ENCODE measurements at regions not wholly inside any gene's neighbourhood (a gene's known extent, or its start where the extent isn't known, plus 50 kb on each side); places are given as distances from the start of the nearest gene placed in this dataset.

DNA sequence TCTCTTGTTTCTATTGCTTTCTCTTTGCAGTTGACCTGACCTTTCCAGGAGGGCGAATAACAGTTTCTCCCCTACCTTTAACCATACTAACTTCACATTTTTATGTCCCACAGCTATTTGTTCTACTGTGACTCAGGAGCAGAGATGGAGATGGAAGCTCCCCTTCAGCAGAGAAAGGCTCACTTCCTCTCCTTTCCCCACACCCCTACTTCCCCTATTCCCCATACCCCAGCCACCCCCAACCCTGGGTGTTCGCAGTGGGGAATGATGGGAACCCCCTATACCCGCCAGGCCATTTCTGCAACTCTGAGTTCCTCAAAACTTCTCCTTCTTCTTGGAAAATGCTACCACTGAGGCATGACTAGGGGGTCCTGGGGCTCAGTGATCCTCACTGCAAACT, 285.4 kb upstream of the MGAT5 start:
- TF ChIP-seq, protein P1, sequence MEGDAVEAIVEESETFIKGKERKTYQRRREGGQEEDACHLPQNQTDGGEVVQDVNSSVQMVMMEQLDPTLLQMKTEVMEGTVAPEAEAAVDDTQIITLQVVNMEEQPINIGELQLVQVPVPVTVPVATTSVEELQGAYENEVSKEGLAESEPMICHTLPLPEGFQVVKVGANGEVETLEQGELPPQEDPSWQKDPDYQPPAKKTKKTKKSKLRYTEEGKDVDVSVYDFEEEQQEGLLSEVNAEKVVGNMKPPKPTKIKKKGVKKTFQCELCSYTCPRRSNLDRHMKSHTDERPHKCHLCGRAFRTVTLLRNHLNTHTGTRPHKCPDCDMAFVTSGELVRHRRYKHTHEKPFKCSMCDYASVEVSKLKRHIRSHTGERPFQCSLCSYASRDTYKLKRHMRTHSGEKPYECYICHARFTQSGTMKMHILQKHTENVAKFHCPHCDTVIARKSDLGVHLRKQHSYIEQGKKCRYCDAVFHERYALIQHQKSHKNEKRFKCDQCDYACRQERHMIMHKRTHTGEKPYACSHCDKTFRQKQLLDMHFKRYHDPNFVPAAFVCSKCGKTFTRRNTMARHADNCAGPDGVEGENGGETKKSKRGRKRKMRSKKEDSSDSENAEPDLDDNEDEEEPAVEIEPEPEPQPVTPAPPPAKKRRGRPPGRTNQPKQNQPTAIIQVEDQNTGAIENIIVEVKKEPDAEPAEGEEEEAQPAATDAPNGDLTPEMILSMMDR (IDR thresholded peaks at IDR 0.05; ENCODE audit: low read depth, low read length, missing control alignments) = no peak
- no peak overlapping the region for H3K4me3 ChIP-seq (ENCODE audit: low read depth, low read length)
- DNase-seq (ENCODE audit: low read depth) = no peak

DNA sequence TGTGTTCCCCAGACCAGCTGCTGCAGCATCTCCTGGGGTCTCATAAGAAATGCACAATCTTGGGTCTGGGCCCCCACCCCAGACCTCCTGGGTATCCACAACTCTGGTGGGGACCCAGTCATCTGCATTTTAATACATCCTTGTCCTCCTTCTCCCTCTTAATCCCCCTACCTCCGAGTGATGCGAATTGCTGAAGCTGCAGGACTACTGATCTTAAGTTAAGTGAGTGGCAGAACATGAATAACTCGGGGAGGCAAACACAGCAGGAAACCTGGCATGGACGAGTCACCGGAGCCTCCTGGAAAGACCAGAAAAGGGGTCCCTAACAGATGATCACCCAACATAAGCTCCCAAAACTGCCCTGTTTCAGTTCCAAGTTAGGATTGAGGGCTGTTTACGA, 283.2 kb upstream of the MGAT5 start:
- no peak overlapping the region for H3K4me3 ChIP-seq (ENCODE audit: low read depth, low read length)
- TF ChIP-seq, protein P1 (IDR thresholded peaks at IDR 0.05; ENCODE audit: low read depth, low read length, missing control alignments) = no peak
- no peak for DNase-seq (ENCODE audit: low read depth)

DNA sequence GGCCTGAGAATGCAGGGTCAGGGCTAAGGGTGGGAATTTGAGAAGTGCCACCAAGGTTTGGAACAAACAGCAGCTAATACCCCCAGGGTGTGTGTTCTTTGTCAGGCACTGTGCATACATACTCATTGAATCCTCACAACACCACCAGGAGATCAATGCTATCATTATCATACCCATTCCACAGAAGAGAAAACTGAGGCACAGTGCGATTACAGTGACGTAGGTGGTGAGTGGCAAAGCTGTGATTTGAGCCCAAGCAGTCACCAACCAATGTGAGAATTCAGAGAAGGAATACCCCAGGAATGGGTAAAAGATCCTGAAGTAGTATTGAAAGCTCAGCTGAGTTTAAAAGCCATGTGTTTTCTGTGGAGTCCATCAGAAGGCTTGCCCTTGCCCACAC, 281.6 kb upstream of the MGAT5 start:
- DNase-seq (ENCODE audit: low read depth) = no peak
- no peak overlapping the region for H3K4me3 ChIP-seq (ENCODE audit: low read depth, low read length)
- TF ChIP-seq, protein P1 (IDR thresholded peaks at IDR 0.05; ENCODE audit: low read depth, low read length, missing control alignments) = no peak

DNA sequence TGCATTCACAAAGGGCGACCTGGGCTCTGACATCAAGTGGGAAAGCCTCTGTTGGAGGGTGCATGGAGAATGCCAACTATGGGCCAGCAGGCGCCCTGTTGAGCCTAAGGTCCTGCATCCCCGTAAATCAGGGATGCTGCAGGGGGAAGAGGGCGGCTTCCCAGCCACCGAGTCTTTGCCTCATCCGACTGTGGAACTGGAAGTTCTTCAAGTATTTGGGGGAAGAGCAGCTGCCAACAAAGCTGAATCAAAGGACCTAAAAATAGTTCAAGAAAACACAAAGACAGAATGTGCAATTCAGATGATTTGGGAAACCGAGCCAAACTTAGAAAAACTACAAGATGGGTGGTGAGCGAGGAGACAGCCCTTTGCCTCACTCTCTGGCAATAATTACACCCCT, 281.1 kb upstream of the MGAT5 start:
- H3K4me3 ChIP-seq (ENCODE audit: low read depth, low read length) = no peak overlapping the region
- no peak for DNase-seq (ENCODE audit: low read depth)
- TF ChIP-seq, protein P1 (IDR thresholded peaks at IDR 0.05; ENCODE audit: low read depth, low read length, missing control alignments) = no peak

DNA sequence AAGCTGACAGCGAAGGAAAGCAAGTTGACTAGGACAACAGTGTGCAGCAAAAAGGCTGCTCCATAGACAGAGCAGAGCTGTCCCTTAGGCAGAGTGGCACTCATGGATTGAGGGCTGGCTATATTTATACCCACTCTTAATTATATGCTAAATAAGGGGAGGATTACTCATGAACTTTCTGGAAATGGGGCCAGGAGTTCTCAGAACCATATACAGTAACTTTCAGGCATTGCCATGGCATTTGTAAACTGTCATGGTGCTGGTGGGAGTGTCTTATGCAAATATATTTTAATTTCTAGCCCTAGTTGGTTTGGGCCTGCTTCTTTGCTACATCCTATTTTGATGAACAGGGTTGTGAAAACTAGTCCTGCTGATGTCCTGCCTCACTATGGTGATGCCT, 279.5 kb upstream of the MGAT5 start:
- TF ChIP-seq, protein P1 (IDR thresholded peaks at IDR 0.05; ENCODE audit: low read depth, low read length, missing control alignments) = no peak
- DNase-seq (ENCODE audit: low read depth) = no peak
- no peak overlapping the region for H3K4me3 ChIP-seq (ENCODE audit: low read depth, low read length)

DNA sequence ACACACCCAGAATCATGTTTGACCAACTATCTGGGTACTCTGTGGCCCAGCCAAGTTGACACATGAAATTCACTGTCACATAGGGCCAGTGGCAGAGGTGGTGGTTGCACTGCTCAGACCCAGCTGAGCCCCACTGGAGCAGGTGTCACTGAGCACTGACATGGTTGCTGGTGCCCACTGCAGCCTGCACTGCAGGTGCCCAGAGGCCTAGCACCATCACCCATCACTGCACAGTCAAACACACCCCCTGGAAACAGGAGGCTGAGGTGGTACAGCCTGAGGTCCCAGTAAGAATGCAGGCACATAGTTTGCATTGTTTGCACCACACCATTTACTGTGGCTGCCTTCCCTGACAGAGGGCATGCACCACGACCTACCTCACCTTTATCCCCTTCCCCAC, 278.7 kb upstream of the MGAT5 start:
- H3K4me3 ChIP-seq (ENCODE audit: low read depth, low read length) = no peak overlapping the region
- TF ChIP-seq, protein P1 (IDR thresholded peaks at IDR 0.05; ENCODE audit: low read depth, low read length, missing control alignments) = no peak
- DNase-seq (ENCODE audit: low read depth) = no peak

DNA sequence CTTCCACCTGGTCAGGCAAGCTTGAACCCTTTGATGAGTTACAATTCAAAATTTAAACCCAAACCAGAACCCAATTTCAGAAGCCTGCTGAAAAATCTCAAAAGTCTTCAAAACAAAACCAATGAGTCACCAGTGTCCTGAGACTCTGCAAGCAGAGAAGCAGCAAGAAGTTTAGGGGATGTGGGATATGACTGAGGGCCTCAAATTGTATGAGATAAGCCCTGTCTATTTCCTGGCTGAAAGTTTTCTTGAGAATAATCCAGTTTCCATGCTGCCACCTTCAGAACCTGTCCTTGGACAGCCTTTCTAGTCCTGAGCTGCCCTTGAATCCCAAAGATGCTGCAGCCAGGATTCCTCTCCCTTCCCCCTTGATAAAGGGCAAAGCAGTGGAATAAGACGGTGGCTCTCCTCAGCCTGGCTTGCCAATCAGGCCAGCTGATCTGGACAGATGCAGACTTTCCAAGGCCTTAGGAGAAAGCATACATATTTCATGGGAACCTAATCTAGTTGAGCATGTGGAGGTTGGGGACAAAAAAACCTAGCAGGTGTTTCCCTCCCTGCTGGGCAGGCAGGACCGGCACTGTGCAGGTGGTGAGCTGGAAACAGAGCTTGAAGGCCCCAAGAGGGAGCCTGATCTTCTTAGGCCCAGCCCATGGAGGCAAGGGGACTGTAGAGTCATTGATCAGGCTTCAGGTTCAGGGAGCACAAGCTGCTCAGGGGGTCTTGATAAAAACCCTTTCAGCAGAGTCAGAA, 278.0 kb upstream of the MGAT5 start:
- no peak for DNase-seq (ENCODE audit: low read depth)
- TF ChIP-seq, protein P1 (IDR thresholded peaks at IDR 0.05; ENCODE audit: low read depth, low read length, missing control alignments) = no peak
- no peak overlapping the region for H3K4me3 ChIP-seq (ENCODE audit: low read depth, low read length)

Data from GM12864 (cell line).